HG03139 (cell line): ENCODE measurements at regions not wholly inside any gene's neighbourhood (a gene's known extent, or its start where the extent isn't known, plus 50 kb on each side); places are given as distances from the start of the nearest gene placed in this dataset.
"Not testable (repeated sequence)": the region's sequence is repeated elsewhere in the genome, so short reads cannot be mapped to it uniquely, and the experiment has no call there.

Experiments
- ATAC-seq: cut with Tn5 transposase; IDR thresholded peaks from one replicate; pipeline ENCODE4 v1.9.1; 2021; ENCODE audit not compliant: unreplicated experiment

GRCh38 chr12:9342614-9343353 lies 134.6 kb upstream of the PZP start:
- ATAC-seq: no peak

- no peak for ATAC-seq
Measured at GRCh38 chr12:9341260-9341585, 133.0 kb upstream of the PZP start.

DNA sequence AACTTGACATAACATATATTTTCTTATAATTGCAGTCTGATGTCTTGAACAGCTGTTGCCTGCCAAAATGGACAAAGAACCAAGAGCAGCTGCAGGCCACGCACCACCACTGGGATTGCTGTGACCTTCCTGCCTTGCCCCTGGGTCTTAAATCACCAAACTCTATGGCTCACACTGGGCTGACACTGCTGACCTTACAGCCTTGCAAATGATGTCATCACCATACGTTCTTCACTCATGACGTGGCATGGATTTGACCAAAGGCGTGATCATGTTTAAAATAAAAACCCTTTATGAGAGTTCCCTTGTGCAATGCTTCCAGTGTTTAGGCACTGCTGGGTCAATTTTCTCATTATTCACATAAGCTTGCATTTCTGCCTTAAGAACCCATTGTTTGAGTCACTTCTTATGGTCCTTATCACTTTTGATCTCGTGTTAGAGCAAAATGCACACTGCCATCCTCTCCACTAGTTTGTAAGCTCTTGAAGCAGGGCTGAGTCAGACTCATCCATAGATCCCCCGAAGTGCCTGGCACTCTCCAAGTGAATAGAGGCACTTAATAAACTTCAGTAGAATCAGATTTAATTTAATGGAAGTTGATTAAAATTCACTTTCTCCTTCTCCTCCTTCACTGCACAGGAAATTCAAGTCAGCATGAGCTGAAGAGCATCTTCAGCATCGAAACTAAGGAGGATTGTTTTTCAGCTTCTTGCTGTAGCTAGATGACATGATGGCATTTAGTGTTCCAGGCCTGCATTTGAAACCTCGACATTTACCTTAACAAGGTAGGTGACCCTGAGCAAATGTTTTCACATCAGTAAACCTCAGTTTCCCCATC lies 132.4 kb upstream of the PZP start:
- no peak for ATAC-seq

DNA sequence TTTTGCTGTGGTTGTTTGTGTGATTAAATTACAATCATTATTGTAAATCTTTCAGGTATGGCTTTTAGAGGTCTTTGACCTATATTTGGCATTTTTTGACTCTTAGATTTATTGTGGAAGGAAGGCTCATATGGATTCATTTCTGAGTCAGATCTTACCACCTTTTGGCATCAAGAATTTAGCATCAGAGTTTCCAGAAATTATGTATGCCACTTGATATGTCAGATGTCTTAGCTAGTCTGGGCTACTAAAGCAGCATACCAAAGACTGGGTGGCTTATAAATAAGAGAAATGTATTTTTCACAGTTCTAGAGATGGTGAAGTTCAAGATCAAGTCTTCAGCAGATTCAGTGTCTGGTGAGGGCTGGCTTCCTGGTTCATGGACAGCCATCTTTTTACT lies 129.5 kb upstream of the PZP start:
- ATAC-seq: no peak

DNA sequence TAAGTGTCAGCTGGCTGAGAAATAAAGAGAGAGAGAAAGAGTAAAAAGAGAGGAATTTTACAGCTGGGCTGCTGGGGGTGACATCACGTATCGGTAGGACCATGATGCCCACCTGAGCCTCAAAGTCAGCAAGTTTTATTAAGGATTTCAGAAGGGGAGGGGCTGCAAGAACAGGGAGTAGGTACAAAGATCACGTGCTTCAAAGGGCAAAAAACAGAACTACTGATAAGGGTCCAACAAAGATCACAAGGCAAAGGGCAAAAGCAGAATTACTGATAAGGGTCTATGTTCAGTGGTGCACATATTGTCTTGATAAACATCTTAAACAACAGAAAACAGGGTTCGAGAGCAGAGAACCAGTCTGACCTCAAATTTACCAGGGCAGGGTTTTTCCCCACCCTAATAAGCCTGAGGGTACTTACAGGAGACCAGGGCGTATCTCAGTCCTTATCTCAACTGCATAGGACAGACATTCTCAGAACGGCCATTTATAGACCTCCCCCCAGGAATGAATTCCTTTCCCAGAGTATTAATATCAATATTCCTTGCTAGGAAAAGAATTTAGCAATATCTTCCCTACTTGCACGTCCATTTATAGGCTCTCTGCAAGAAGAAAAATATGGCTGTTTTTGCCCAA lies 128.3 kb upstream of the PZP start:
- not testable (repeated sequence) for ATAC-seq

- no peak for ATAC-seq
Measured at GRCh38 chr12:9335867-9336266, 127.7 kb upstream of the PZP start.

- ATAC-seq: no peak
Measured at GRCh38 chr12:9334964-9335363, 126.8 kb upstream of the PZP start.

GRCh38 chr12:9334041-9334692 lies 126.0 kb upstream of the PZP start:
- ATAC-seq: no peak

DNA sequence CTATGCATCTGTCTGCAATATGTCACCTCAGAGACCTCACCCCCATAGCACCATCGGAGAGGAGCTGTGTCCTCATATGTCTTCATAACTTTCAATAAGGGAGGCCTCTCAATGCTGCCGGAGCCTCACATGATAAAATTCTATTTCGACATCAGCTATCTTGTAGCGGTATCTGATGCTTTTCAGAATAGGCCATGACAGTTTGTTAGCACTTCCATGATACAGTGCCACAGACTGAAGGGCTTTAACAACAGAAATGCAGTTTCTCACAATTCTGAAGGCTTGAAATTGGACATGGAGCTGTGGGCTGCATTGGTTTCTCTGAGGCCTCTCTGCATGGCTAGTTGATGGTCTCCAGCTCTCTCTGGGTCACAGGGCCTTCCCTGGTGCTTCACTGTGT lies 125.0 kb upstream of the PZP start:
- no peak for ATAC-seq

- ATAC-seq: no peak
Measured at GRCh38 chr12:9332564-9332963, 124.4 kb upstream of the PZP start.

- ATAC-seq: no peak
Measured at GRCh38 chr12:9331218-9331626, 123.0 kb upstream of the PZP start.

DNA sequence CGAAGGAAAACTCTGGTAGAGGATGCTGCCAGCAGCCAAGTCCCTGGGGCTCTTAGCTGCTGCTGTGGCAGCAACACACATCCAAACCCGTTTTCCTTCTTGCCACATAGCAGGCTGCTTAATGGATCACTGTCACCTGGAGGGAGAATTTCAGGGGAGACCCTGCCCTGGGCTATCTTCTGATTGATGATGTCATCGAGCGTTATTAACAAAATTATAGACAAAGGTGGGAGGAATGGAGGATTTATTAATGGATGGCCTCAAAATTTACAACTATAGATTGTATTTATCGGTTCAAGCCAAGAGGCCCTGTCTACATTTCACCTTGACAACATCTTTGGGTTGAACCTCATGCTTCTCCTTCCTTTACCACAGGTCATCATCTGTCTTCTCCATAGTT lies 120.8 kb upstream of the PZP start:
- no peak for ATAC-seq

- ATAC-seq: no peak
Measured at GRCh38 chr12:9328065-9328464, 119.9 kb upstream of the PZP start.

GRCh38 chr12:9327320-9327719 lies 119.1 kb upstream of the PZP start:
- no peak for ATAC-seq

DNA sequence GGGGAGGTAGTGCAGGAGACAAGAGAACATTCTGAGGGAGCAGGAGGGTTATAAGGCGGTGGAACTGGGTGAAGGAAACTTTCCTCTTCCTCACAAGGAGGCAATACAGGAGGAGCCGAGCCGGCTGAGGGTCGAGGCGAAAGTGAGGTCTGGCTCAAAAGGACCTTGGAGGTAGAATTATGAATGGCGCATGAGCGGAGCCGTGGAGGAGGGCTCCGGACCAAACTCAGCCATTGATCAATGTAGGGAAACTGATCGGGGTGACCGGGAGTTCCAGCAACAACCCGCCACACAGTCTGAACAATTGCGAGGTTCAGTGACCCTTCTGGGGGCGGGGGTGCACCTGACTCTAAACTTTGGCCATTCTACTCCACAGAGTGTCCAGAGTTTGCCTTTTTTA lies 118.7 kb upstream of the PZP start:
- ATAC-seq: not testable (repeated sequence)

- no peak for ATAC-seq
Measured at GRCh38 chr12:9326085-9326484, 117.9 kb upstream of the PZP start.

GRCh38 chr12:9325471-9325870 lies 117.3 kb upstream of the PZP start:
- no peak for ATAC-seq

DNA sequence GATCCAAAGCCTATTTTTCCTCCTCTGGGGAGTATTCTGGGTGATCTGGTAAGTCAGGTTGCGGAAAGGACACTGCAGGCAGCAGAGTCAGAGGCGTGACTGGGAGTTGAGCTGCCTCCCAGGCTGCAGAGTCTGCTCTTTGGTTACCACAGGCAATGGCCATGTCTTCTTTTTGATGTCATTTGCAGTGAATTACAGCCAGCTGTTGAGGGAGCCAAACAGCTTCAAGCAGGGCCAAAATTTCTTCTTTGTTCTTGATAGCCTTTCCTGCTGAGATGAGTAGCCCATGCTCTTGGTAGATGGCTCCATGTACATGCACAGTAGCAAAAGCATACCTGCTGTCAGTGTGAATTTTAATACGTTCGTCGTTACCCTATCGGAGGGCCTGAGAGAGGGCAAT lies 116.6 kb upstream of the PZP start:
- ATAC-seq: no peak

GRCh38 chr12:9323144-9323681 lies 115.0 kb upstream of the PZP start:
- ATAC-seq: no peak

DNA sequence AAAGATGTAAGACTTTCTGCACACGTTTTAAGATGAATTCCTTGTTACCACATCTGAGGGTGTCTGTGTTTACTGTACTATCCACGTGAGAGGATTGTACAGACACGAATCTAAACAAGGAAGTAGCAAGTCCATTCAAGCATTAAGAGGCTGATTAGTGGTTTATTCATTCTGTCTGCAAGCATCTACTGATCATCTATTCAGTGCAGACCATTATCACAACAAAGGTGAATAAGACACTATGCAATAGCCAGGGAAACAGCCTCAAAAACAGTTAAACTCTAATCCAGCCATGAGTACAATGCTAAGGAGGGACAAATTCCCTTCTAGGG lies 111.6 kb upstream of the PZP start:
- no peak for ATAC-seq

- no peak for ATAC-seq
Measured at GRCh38 chr12:9319044-9319841, 111.0 kb upstream of the PZP start.
